IMR-90 (cell line): ENCODE measurements at regions not wholly inside any gene's neighbourhood (a gene's known extent, or its start where the extent isn't known, plus 50 kb on each side); places are given as distances from the start of the nearest gene placed in this dataset.

Source experiments
- ATAC-seq: fragments of 200-7000 bp; cut with Tn5 transposase; 2 replicates; pipeline ENCODE4 v1.9.1; 2020; ENCODE audit warnings: low read depth, mild to moderate bottlenecking, moderate library complexity
- BruUV-seq: library from RNA; stranded (reverse); fragments of 400-500 nt; replicated peaks from 2 replicates; lab custom pipeline; 2021; lab: Mats Ljungman, UMichigan
- CTCF ChIA-PET: fragments of 300-600 bp; formaldehyde crosslinking; extraction: SDS; loops from one replicate; lab custom pipeline; 2021; ENCODE audit warnings: antibody characterized with exemption; lab: Yijun Ruan, JAX
- POLR2A ChIA-PET: fragments of 300-600 bp; sonication (Branson Sonifier 250); formaldehyde crosslinking; loops from one replicate; lab custom pipeline; 2022; ENCODE audit warnings: antibody characterized with exemption; ENCODE audit not compliant: unreplicated experiment; lab: Charles Lee
- DNase-seq: peaks from one replicate; pipeline ENCODE4 v3.0.0; 2013
- H2AFZ ChIP-seq: replicated peaks from 2 replicates; pipeline ENCODE3; 2013; ENCODE audit warnings: low read length, mild to moderate bottlenecking; ENCODE audit not compliant: poor library complexity
- H2AK5ac ChIP-seq: 2 replicates; pipeline ENCODE4 v1.6.1; 2013; ENCODE audit warnings: low read depth, low read length, inconsistent platforms
- H2AK9ac ChIP-seq: replicated peaks from 2 replicates; pipeline ENCODE3; 2013; ENCODE audit warnings: mild to moderate bottlenecking, low read depth, low read length, moderate library complexity; ENCODE audit not compliant: poor library complexity
- H2BK120ac ChIP-seq: 2 replicates; pipeline ENCODE4 v1.6.1; 2013; ENCODE audit warnings: low read depth, low read length, inconsistent platforms
- H2BK15ac ChIP-seq: 3 replicates; pipeline ENCODE4 v1.6.1; 2013; ENCODE audit warnings: low read depth, low read length, inconsistent platforms
- H2BK20ac ChIP-seq: 2 replicates; pipeline ENCODE4 v1.6.1; 2013; ENCODE audit warnings: low read depth, mild to moderate bottlenecking, inconsistent platforms, low read length, moderate library complexity
- H2BK5ac ChIP-seq: 2 replicates; pipeline ENCODE4 v1.6.1; 2013; ENCODE audit warnings: mild to moderate bottlenecking, low read depth, low read length, inconsistent platforms; ENCODE audit not compliant: poor library complexity, severe bottlenecking
- H3K14ac ChIP-seq: replicated peaks from 2 replicates; pipeline ENCODE4 v1.6.1; 2013; ENCODE audit warnings: low read depth, low read length, inconsistent platforms
- H3K18ac ChIP-seq: 2 replicates; pipeline ENCODE4 v1.6.1; 2013; ENCODE audit warnings: low read depth, low read length, control low read depth
- H3K23ac ChIP-seq: 2 replicates; pipeline ENCODE4 v1.6.1; 2013; ENCODE audit warnings: low read depth, low read length, inconsistent platforms
- H3K27ac ChIP-seq: 2 replicates; pipeline ENCODE4 v1.5.1; 2013; ENCODE audit warnings: mild to moderate bottlenecking, control low read depth, low read length; ENCODE audit not compliant: insufficient read depth
- H3K27me3 ChIP-seq: 2 replicates; pipeline ENCODE4 v1.6.1; 2013; ENCODE audit warnings: low read length; ENCODE audit not compliant: control insufficient read depth, insufficient read depth
- H3K36me3 ChIP-seq: 2 replicates; pipeline ENCODE4 v1.6.1; 2013; ENCODE audit warnings: low read length, mixed read lengths; ENCODE audit not compliant: control insufficient read depth, insufficient read depth
- H3K4ac ChIP-seq: 2 replicates; pipeline ENCODE4 v1.6.1; 2013; ENCODE audit warnings: low read depth, low read length, inconsistent platforms
- H3K4me1 ChIP-seq: 2 replicates; pipeline ENCODE4 v1.6.1; 2013; ENCODE audit warnings: low read length, mixed read lengths; ENCODE audit not compliant: control insufficient read depth, insufficient read depth
- H3K4me2 ChIP-seq: 2 replicates; pipeline ENCODE4 v1.6.1; 2013; ENCODE audit warnings: low read depth, mild to moderate bottlenecking, control low read depth, low read length, moderate library complexity
- H3K4me3 ChIP-seq: 2 replicates; pipeline ENCODE4 v1.5.1; 2013; ENCODE audit warnings: low read depth, mild to moderate bottlenecking, control low read depth, low read length, moderate library complexity; ENCODE audit not compliant: insufficient read depth
- H3K56ac ChIP-seq: 2 replicates; pipeline ENCODE4 v1.6.1; 2013; ENCODE audit warnings: low read length, inconsistent platforms; ENCODE audit not compliant: insufficient read depth; ENCODE audit errors: extremely low read depth
- H3K79me1 ChIP-seq, 2 experiments: 2 replicates each; pipeline ENCODE4 v1.6.1; 2013; ENCODE audit warnings: low read length in 2 of 2, inconsistent platforms in 1 of 2, low read depth in 1 of 2
- H3K9ac ChIP-seq: 2 replicates; pipeline ENCODE4 v1.6.1; 2013; ENCODE audit warnings: low read depth, low read length, control low read depth
- H3K9me1 ChIP-seq: 2 replicates; pipeline ENCODE4 v1.6.1; 2013; ENCODE audit warnings: low read length, inconsistent platforms; ENCODE audit not compliant: insufficient read depth
- H3K9me3 ChIP-seq: 2 replicates; pipeline ENCODE4 v1.6.1; 2013; ENCODE audit warnings: low read length; ENCODE audit not compliant: control insufficient read depth, insufficient read depth
- H4K20me1 ChIP-seq: 2 replicates; pipeline ENCODE4 v1.6.1; 2013; ENCODE audit warnings: low read length, inconsistent platforms; ENCODE audit not compliant: insufficient read depth
- H4K5ac ChIP-seq: 2 replicates; pipeline ENCODE4 v1.6.1; 2013; ENCODE audit warnings: mild to moderate bottlenecking, low read depth, low read length, control low read depth
- H4K8ac ChIP-seq, 2 experiments: 2 replicates each; pipeline ENCODE4 v1.6.1; 2013; ENCODE audit warnings: low read depth in 2 of 2, low read length in 2 of 2, control low read depth in 1 of 2, inconsistent platforms in 1 of 2
- H4K91ac ChIP-seq: 2 replicates; pipeline ENCODE4 v1.6.1; 2013; ENCODE audit warnings: low read depth, low read length, inconsistent platforms; ENCODE audit not compliant: insufficient read depth
- FOS ChIP-seq: fragments of 150-350 bp; IDR thresholded peaks from 2 replicates; pipeline ENCODE4 v1.6.1; 2016; ENCODE audit warnings: low read depth, low read length
- WGBS, 2 experiments: methylation state at CpG; one replicate each; pipeline versions ENCODE4 v1.1.5 to v1.1.7; 2013; ENCODE audit warnings: missing lambda C conversion rate in 2 of 2; ENCODE audit not compliant: insufficient read length in 1 of 2; ENCODE audit errors: extremely low coverage in 2 of 2; 5-methylcytosine and 5-hydroxymethylcytosine counted together
- dilution Hi-C: fragments of 300-500 bp; cut with HindIII; formaldehyde crosslinking; loops from one replicate; pipeline ENCODE4 v1.14.3; 2018; ENCODE audit warnings: low sequenced_read_pairs; ENCODE audit not compliant: unreplicated experiment
- in situ Hi-C: fragments of 300-500 bp; cut with MboI; formaldehyde crosslinking; loops from 3 replicates; pipeline ENCODE4 v1.14.3; 2019; ENCODE audit warnings: low sequenced_read_pairs, inconsistent platforms, mixed read lengths
- intact Hi-C: fragments of 100-400 bp; cut with micrococcal nuclease; formaldehyde crosslinking; loops from 2 replicates; pipeline ENCODE4 v1.10.0; 2022

- ATAC-seq (no peak), DNase-seq (no peak)
- intact Hi-C loops (no loop called here), in situ Hi-C loops (no loop called here), dilution Hi-C loops (no loop called here)
- POLR2A ChIA-PET: no interaction called here
- H2AFZ ChIP-seq: no peak overlapping the region
- H2BK120ac ChIP-seq: no peak overlapping the region
- no TSS peak for BruUV-seq
- WGBS, 2 experiments: no CpG with 5 or more reads among the region's 2 CpGs
- H2BK15ac ChIP-seq: no peak overlapping the region
- H2AK9ac ChIP-seq: no peak overlapping the region
- no peak overlapping the region for H3K14ac ChIP-seq
- H4K5ac ChIP-seq: no peak overlapping the region
- H3K56ac ChIP-seq: no peak overlapping the region
- CTCF ChIA-PET: no interaction called here
- no peak overlapping the region for H3K23ac ChIP-seq
- TF ChIP-seq FOS: no peak
- H2BK20ac ChIP-seq: no peak overlapping the region
- H4K20me1 ChIP-seq: no peaks in the 10 kb centered on the region
- no peaks in the 10 kb centered on the region for H3K27me3 ChIP-seq
- H3K79me1 ChIP-seq: no peaks in the 10 kb centered on the region
- no peak overlapping the region for H3K18ac ChIP-seq
- H4K91ac ChIP-seq: no peak overlapping the region
- H2AK5ac ChIP-seq: no peak overlapping the region
- H3K9me3 ChIP-seq: peaks cover 7% of the 10 kb centered on the region
- no peak overlapping the region for H3K9ac ChIP-seq
- H2BK5ac ChIP-seq: no peak overlapping the region
- no peak overlapping the region for H4K8ac ChIP-seq
- no peaks in the 10 kb centered on the region for H3K9me1 ChIP-seq
- no peak overlapping the region for H3K4me2 ChIP-seq
- H3K4me1 ChIP-seq: no peaks in the 10 kb centered on the region
- H3K4ac ChIP-seq: no peak overlapping the region
- H3K4me3 ChIP-seq: no peak overlapping the region
- H3K36me3 ChIP-seq: no peaks in the 10 kb centered on the region
- no peak overlapping the region for H3K27ac ChIP-seq
These were observed 62.1 kb upstream of the THSD7B start for GRCh38 chr2:136703214-136703613.
